NCI-H2171 (cell line): ENCODE measurements at regions not wholly inside any gene's neighbourhood (a gene's known extent, or its start where the extent isn't known, plus 50 kb on each side); places are given as distances from the start of the nearest gene placed in this dataset.

Experiments
- DNase-seq: peaks from one replicate; lab custom pipeline; 2025; lab: John Stamatoyannopoulos, UW

- DNase-seq, result no peak
Observed at GRCh38 chr22:19574247-19574646, 50.0 kb upstream of the CLDN5 start.

- no peak for DNase-seq
Observed at GRCh38 chr22:19576460-19577421, 52.5 kb upstream of the CLDN5 start.

GRCh38 chr22:19577422-19577966, 53.3 kb upstream of the CLDN5 start:
- DNase-seq, result no peak

GRCh38 chr22:19578180-19579004, 54.2 kb upstream of the CLDN5 start:
- no peak for DNase-seq

- no peak for DNase-seq
Observed at GRCh38 chr22:19579115-19579811, 55.1 kb upstream of the CLDN5 start.

GRCh38 chr22:19579880-19580279, 55.7 kb upstream of the CLDN5 start:
- no peak for DNase-seq

GRCh38 chr22:19580291-19580890, 56.2 kb upstream of the CLDN5 start:
- DNase-seq, result no peak

GRCh38 chr22:19582033-19582693, 58.0 kb upstream of the CLDN5 start:
- no peak for DNase-seq

- no peak for DNase-seq
Observed at GRCh38 chr22:19586922-19587684, 62.9 kb upstream of the CLDN5 start.

- DNase-seq, result no peak
Observed at GRCh38 chr22:19590696-19591095, 66.5 kb upstream of the CLDN5 start.

GRCh38 chr22:19591568-19591967, 67.4 kb upstream of the CLDN5 start:
- DNase-seq, result no peak

- DNase-seq, result no peak
Observed at GRCh38 chr22:19592464-19592863, 68.3 kb upstream of the CLDN5 start.

- no peak for DNase-seq
Observed at GRCh38 chr22:19593991-19594569, 69.9 kb upstream of the CLDN5 start.

- DNase-seq, result no peak
Observed at GRCh38 chr22:19595532-19595931, 71.3 kb upstream of the CLDN5 start.

GRCh38 chr22:19596680-19597398, 72.6 kb upstream of the CLDN5 start:
- DNase-seq, result no peak

- no peak for DNase-seq
Observed at GRCh38 chr22:19597399-19597735, 73.2 kb upstream of the CLDN5 start.

- no peak for DNase-seq
Observed at GRCh38 chr22:19598054-19598855, 74.0 kb upstream of the CLDN5 start.

GRCh38 chr22:19599004-19599403, 74.8 kb upstream of the CLDN5 start:
- DNase-seq, result no peak
